GM21390 (cell line): ENCODE measurements at regions not wholly inside any gene's neighbourhood (a gene's known extent, or its start where the extent isn't known, plus 50 kb on each side); places are given as distances from the start of the nearest gene placed in this dataset.
A peak's percentile ranks its signal among the peaks of the same experiment; 100 is the strongest.
"Not testable (repeated sequence)": the region's sequence is repeated elsewhere in the genome, so short reads cannot be mapped to it uniquely, and the experiment has no call there.

Experiments used
- ATAC-seq: cut with Tn5 transposase; IDR thresholded peaks from one replicate; pipeline ENCODE4 v1.9.1; 2021; ENCODE audit not compliant: unreplicated experiment

DNA sequence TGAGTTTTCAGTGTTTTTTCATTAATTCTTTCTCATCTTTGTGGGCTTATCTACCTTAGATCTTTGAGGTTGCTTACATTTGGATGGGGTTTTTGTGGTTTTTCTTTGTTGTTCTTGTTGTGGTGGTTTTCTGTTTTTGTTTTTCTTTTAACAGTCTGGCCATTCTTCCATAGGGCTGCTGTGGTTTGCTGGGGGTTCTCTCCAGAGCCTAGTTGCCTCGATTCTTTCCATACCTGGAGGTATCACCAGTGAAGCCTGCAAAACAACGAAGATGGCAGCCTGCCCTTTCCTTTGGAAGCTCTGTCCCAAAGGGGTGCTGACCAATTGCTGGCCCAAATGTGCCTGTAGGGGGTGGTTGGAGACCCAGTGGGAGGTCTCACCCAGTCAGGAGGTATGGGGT is 168.6 kb upstream of the CLNK start:
- no peak for ATAC-seq

DNA sequence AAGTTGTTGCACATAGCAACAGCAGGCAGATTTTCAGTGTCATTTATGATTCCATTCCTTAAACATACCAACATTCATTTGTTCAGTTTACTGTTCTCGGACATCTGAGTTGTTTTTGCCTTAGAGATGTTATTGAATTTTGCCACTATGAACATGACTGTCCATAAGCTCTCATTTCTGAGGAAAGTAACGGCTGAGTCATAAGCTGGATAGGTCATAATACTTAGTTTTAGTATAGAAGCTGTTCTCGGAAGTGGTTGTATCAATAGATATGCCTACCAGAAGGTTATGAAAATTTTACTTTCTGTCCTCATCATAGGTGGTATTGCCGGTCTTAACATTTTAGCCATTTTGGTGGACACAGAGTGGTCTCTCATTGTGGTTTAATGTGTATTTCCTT is 157.1 kb upstream of the CLNK start:
- no peak for ATAC-seq

DNA sequence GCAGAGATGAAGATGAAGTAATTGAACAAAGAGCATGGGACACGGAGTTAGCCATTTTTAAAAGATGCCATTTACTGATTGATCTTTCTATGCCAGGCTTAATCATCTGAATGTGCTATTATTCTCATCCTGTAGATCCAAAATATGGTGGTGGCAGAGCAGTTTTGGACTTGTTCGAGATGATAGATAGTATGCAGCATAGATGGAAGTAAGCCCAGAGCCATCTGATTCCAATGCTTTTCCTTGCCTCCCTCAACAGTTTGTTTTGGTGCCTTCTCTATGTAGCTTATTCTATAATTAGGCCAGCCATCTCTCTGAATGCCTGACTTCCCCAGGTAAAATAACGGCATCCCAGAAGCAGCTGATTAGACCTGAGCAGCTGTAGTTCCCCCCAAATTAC is 152.6 kb upstream of the CLNK start:
- no peak for ATAC-seq

DNA sequence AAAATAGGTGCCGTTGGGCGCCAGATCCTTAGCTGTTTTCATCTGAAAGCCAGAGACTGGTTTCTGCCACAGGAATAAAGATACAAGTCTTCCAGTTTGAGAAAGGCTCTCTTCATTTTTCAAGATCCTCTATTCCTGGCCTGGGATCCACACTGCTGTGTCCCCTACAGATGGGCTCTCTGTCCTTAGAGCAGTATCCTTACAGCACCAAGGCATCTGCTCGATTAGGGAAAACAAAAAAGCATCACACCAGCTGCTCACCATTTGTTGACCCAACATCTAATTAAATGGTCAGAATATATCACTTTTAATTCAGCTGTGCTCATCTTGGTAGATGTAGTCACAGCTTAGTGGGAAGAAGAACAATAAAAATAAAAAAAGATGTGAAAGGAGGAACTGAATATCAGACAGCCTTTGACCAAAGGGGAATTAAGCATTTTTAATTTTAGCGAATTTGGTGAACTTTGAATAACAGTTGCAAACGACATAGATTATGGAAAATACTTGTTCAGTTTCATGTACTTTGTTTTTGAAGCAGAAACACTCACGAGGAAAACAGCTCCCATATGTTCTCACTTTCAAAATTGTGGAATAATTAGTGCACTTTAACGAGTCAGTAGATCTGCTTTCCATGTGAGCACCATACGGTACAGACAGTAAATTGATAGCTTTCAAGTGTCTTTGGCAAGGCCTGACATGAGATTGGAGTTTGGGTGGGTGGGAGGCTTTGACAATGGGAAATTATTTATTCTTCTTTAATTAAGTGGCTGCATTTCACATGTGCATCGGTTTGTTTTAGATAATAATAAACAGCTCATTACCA is 148.4 kb upstream of the CLNK start:
- no peak for ATAC-seq

DNA sequence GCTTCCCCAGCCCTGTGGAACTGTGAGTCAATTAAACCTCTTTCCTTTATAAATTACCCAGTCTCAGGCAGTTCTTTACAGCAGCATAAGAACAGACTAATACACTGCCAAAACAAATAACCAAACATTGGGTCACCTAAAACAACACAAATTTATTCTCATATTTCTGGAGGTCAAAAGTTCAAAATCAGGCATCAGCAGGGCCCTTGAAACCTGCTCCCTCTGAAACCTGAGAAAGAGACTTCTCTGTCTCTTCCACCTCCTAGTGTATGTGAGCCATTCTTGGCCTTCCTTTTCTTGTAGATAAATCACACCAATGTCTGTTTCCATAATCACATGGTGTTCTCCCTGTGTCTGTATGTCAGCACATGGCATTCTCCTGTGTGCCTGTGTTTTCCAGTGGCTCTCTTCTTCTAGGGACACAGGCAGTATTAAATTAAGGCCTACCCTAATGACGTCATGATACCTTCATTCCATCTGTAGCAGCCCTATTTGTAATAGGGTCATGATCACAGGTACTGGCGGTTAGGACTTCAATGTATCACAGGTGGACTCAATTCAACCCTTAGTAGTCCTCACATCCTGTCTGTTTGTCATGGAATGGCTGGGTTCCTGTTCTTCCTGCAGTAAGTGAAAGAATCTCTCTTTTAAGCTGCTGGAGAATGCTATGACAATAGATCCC is 147.3 kb upstream of the CLNK start:
- no peak for ATAC-seq

DNA sequence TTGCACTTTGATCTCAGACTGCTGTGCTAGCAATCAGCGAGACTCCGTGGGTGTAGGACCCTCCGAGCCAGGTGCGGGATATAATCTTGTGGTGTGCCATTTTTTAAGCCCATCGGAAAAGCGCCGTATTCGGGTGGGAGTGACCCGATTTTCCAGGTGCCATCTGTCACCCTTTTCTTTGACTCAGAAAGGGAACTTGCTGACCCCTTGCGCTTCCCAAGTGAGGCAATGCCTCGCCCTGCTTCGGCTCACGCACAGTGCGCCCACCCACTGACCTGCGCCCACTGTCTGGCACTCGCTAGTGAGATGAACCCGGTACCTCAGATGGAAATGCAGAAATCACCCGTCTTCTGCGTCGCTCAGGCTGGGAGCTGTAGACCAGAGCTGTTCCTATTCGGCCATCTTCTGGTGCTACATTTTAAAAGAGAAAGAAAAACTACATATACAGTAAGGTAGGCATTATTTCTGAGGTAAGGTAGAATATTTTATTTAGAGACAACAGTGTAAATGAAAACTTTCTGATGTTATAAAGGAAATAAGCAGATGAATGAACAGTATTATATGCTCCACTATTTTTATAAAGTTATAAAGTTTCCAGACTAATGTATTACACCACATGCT is 144.5 kb upstream of the CLNK start:
- ATAC-seq, result not testable (repeated sequence)

DNA sequence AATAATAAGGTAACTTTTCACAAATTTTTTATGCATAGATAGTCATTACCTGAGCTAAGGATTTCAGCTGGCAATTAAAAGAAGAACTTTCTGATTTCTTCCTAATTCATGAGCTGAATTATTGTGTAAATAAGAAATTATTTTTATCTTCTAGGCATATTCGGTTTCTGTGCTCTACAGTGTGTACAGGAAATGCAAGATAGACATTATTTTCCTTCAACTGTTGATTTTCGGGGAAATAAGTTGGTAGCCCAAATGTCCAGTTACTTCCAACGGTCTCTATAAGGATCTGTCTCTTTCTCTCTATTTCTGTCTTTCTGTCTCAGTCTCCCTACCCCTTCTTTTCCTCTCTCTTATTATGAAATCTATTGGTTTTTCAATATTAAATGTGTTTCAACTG is 137.3 kb upstream of the CLNK start:
- ATAC-seq, result no peak

DNA sequence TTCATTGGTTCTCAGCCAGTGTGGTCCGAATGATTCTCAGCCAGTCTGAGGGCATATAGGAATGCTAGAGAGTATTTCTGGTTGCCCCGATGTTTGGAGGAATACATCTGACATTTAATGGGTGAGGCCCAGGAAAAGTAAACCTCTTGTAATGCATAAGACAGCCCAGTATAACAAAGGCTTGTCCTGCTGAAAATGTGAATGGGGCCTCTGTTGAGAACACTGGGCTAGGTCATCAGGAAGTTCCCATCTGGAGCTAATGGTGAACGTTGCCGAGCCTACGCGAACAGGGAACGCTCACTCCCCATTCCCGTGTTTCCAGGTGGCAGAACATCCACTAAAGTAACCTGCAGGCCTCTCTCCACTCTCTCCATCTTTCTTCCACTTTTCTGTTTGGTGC is 132.0 kb upstream of the CLNK start:
- no peak for ATAC-seq

DNA sequence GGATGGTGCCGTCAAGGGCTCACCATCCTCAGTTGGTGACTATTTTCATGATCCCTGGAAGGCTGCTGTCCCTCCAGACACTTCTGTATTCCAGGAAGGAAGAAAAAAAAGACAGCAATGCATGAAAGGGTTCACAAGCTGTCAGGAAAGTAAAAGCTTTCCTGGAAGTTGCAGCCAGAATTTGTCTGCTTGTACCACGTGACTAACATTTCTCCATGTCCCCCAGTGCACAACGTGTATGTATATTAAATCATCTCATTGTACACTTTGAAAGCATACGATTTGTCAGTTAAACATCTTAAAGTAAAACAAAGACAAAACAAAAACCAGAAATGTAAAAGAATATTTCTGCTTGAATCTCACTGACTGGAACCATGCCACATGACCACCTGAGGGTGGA is 127.4 kb upstream of the CLNK start:
- ATAC-seq, result no peak

DNA sequence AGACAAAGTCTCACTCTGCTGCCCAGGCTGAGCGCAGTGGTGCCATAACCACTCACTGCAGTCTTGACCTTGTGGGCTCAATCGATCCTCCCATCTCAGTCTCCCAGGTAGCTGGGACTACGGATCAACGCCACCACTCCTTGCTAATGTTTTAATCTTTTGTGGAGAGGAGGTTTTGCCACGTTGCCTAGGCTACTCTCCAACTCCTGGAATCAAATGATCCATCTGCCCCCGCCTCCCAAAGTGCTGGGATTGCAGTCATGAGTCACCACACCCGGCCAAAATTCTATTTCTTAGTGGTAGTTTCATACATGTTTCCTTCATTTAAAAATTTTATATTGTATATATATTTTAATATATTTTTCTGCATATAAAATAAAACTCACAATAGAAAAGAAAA is 125.8 kb upstream of the CLNK start:
- ATAC-seq, result peak; percentile 13

DNA sequence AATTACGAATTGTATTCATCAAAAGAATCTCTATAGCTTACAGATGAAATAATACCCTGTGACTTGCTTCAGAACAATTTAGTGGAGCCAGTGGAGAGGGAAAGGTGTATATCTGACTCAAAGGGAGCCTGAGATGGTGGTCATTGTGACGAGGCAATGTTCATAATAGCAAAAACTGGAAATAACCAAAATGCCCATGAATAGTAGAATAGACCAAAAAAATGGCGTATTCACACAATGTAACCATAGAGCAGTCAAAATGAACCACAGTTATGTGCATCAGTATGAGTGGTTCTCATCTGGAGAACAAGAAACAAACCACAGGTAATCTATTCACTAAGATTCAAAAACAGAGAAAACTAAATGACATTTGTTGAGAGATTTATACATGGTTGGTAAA is 125.3 kb upstream of the CLNK start:
- peak; percentile 43 for ATAC-seq

DNA sequence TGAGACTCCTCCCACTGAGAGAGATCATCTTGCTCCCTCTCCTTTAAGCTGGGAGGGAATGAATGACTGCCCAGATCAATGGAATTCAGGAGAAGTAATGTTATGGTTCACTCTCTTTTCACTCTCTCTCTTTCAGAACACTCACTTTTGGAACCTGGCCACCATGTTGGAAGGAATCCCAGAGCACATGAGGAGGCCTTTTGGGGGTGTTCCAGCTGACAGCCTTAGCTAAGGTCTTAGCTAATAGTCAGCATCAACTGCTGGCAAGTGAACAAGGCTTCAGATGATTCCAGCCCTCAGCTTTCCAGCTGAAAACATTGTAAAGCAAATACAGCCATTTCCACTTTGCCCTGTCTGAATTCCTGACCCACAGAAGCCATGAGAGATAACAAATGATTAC is 124.0 kb upstream of the CLNK start:
- ATAC-seq, result no peak

DNA sequence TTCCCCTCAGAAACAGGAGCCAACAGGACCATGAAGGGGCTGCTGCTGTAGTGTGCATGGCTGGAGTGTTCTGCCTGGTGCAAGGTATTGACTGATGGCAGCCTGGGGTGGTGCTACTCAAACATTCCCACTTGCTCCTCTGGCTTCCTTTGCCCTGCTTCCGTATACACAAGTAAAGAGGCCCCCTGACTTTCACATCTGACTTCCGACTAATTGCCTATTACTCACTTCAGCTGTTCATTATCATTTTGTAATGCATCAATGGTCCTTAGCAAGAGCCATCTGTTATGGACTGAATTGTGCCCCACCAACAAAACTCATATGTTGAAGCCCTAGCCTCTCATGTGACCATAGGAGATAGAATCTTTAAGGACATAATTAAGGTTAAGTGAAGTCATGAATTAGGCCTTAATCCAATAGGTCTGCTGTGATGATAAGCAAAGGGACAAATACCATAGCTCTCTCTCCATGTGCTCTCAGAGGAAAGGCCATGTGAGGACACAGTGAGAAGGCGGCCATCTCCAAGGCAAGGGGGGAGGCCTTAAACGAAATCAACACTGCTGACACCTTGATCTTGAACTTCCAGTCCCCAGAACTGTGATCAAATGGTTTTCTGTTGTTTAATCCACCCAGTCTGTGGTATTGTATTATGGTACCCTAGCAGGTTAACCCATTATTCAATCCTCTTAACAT is 122.5 kb upstream of the CLNK start:
- ATAC-seq, result no peak

DNA sequence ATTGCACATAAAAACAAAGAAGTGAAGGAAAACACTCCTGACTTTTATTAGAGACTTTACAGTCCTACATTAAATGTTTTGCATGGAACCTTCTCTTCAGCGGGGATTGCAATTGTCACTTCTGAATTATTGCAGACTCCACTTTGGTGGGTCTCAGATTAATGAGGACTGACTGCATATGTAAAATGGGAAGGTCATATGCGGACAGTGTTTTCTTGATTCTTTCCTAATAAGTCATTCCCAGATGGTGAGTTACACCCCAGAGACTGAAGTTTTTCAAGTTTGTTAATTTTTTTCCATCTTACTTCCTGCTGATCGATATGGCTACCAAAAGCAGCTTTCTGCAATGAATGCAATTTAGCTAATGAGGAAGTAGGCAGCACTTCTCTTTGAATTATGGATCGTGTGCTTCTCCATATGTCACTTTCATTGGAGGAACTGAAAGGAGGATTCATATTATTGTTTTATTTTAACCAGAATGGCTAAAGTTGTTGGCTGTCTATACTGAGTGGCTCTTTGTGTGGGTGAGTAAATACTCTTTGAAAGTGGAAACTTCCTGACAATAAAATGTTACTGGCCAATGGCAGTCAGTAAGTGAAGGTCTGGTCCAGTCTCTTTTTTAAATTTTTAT is 119.3 kb upstream of the CLNK start:
- no peak for ATAC-seq

DNA sequence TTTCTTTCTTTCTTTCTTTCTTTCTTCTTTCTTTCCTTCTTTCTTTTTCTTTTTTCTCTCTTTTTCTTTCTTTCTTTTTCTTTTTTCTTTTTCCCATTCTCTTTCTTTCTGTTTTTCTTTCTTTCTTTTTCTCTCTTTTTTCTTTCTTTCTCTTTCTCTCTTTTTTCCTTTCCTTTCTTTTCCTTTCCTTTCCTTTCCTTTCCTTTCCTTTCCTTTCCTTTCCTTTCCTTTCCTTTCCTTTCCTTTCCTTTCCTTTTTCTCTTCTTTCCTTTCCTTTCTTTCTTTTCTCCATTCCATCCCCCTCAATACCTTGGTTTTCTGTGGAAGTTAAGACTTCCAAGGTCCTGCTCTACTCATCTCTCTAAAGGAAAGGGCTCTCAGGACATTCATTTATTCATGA is 102.8 kb upstream of the CLNK start:
- ATAC-seq, result no peak

DNA sequence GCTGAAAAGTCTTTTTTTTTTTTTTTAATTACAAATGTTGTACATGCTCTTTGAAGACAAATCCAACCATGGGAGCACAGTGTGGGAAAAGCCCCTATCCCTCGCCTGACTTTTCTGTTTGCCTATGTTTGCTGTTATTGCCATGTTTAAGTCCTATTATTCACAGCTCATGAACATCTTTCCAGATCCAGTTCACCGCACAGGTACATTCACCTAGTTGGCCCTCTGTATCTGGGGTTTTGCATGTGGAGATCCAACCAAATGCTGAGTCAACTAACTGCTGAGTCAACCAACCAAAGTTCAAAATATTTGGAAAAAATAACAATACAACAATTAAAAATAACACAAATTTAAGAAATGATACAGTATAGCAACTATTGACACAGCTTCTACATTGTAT is 100.1 kb upstream of the CLNK start:
- no peak for ATAC-seq

DNA sequence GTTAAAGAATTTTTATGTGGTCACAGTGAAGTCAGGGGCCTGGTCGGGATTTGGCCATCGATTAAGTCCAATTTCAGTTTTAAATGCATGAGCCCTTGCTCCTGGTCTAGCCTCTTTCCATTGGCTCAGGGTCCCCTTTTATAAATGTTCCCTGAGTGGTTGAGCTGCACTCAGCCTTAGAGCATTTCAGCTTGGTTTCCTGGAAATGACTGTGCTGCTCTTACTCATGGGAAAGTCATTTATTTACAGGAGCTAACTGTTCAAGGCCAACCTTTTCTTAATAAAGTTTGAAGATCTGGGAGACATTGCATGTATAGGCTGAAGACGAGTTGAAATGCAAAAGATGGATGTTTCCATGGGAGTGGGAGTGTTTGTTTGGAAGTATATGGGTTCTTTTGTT is 98.8 kb upstream of the CLNK start:
- ATAC-seq, result no peak

DNA sequence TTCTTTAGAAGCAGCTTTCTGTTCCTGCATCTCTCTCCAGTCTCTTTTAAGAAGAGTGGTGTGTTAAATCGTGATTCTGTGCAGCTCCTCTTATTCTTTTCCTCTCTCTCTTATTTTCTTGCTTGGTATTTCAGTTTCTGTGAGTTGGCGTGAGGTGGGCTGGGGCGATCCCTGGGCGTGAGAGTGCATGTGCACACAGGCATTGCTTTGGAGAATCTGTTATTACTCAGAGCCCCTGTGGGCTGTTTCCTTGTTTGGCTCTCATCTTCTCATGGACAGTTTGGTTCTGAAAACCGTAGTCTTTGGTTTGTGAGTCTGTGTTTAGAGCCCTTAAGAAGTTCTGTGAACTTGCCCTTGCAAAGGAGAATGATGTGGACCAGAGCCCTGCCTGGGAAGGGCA is 97.2 kb upstream of the CLNK start:
- no peak for ATAC-seq

DNA sequence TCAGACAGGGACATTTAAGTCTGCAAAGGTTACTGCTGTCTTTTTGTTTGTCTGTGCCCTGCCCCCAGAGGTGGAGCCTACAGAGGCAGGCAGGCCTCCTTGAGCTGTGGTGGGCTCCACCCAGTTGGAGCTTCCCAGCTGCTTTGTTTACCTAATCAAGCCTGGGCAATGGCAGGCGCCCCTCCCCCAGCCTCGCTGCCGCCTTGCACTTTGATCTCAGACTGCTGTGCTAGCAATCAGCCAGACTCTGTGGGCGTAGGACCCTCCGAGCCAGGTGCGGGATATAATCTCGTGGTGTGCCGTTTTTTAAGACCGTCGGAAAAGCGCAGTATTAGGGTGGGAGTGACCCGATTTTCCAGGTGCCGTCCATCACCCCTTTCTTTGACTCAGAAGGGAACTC is 96.2 kb upstream of the CLNK start:
- ATAC-seq, result not testable (repeated sequence)

DNA sequence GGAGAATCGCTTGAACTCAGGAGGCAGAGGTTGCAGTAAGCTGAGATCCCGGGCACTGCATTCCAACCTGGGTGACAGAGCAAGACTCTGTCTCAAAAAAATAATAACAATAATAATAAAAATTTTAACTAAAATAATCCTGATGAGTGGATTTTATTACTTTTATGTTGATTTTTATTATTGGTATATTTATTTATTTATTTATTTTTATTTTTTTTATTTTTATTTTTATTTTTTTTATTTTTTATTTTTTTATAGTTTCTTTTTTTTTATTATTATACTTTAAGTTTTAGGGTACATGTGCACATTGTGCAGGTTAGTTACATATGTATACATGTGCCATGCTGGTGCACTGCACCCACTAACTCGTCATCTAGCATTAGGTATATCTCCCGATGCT is 90.6 kb upstream of the CLNK start:
- not testable (repeated sequence) for ATAC-seq

DNA sequence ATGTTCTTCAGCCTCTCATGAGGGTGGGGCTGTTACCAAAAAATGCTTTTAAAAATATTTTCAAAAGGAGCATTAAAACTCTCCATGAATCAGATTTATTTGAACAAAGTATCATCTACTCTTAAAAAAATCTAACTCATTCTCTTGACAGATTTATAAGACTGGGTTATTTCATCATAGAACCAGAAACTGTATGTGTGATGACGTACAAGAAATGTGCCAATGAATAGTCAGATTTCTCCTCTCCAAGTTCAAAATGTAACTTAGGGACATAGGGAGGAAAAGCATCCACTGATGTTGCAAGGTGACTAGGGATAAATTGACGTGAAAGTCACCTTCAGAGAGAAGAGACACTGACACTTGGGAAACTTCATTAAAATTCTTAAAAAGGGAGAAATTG is 89.1 kb upstream of the CLNK start:
- ATAC-seq, result no peak
